SIG-M5 treated with dmso at 0.1 percent for 504 hours (cell line): ENCODE measurements at regions not wholly inside any gene's neighbourhood (a gene's known extent, or its start where the extent isn't known, plus 50 kb on each side); places are given as distances from the start of the nearest gene placed in this dataset.
"Not testable (repeated sequence)": the region's sequence is repeated elsewhere in the genome, so short reads cannot be mapped to it uniquely, and the experiment has no call there.

Source experiments
- DNase-seq: peaks from one replicate; lab custom pipeline; 2025; ENCODE audit not compliant: unreplicated experiment; lab: John Stamatoyannopoulos, UW

- no peak for DNase-seq
Measured at GRCh38 chr10:105592468-105592867, 951.4 kb downstream of the SORCS3 start.

- DNase-seq, result no peak
Measured at GRCh38 chr10:105586451-105587098, 945.5 kb downstream of the SORCS3 start.

GRCh38 chr10:105585753-105586152 lies 944.7 kb downstream of the SORCS3 start:
- DNase-seq, result peak; percentile 32

GRCh38 chr10:105585171-105585570 lies 944.1 kb downstream of the SORCS3 start:
- no peak for DNase-seq

GRCh38 chr10:105579112-105579511 lies 938.0 kb downstream of the SORCS3 start:
- no peak for DNase-seq

- no peak for DNase-seq
Measured at GRCh38 chr10:105577865-105578607, 936.9 kb downstream of the SORCS3 start.

- DNase-seq, result no peak
Measured at GRCh38 chr10:105559333-105560097, 918.4 kb downstream of the SORCS3 start.

GRCh38 chr10:105550453-105550852 lies 909.4 kb downstream of the SORCS3 start:
- not testable (repeated sequence) for DNase-seq

GRCh38 chr10:105549731-105550130 lies 908.6 kb downstream of the SORCS3 start:
- no peak for DNase-seq

GRCh38 chr10:105545101-105545500 lies 904.0 kb downstream of the SORCS3 start:
- DNase-seq, result no peak

GRCh38 chr10:105540381-105540780 lies 899.3 kb downstream of the SORCS3 start:
- DNase-seq, result no peak

- no peak for DNase-seq
Measured at GRCh38 chr10:105538874-105539273, 897.8 kb downstream of the SORCS3 start.

- DNase-seq, result no peak
Measured at GRCh38 chr10:105535478-105535877, 894.4 kb downstream of the SORCS3 start.

GRCh38 chr10:105534086-105534485 lies 893.0 kb downstream of the SORCS3 start:
- DNase-seq, result no peak

- no peak for DNase-seq
Measured at GRCh38 chr10:105516511-105516910, 875.4 kb downstream of the SORCS3 start.

- no peak for DNase-seq
Measured at GRCh38 chr10:105514106-105514505, 873.0 kb downstream of the SORCS3 start.

GRCh38 chr10:105509517-105509916 lies 868.4 kb downstream of the SORCS3 start:
- no peak for DNase-seq

GRCh38 chr10:105506262-105506661 lies 865.2 kb downstream of the SORCS3 start:
- no peak for DNase-seq

GRCh38 chr10:105503714-105504113 lies 862.6 kb downstream of the SORCS3 start:
- DNase-seq, result no peak

GRCh38 chr10:105502058-105502457 lies 861.0 kb downstream of the SORCS3 start:
- DNase-seq, result no peak

- no peak for DNase-seq
Measured at GRCh38 chr10:105494944-105495343, 853.9 kb downstream of the SORCS3 start.

- no peak for DNase-seq
Measured at GRCh38 chr10:105494303-105494702, 853.2 kb downstream of the SORCS3 start.
